ENCODE measurements at regions not wholly inside any gene's neighbourhood (a gene's known extent, or its start where the extent isn't known, plus 50 kb on each side); places are given as distances from the start of the nearest gene placed in this dataset.
"Not testable (repeated sequence)": the region's sequence is repeated elsewhere in the genome, so short reads cannot be mapped to it uniquely, and the experiment has no call there.

GRCh38 chr4:184335520-184335919 lies 117.8 kb upstream of the ENPP6 start:
- no peaks in the 10 kb centered on the region for H3K27me3 ChIP-seq (ENCODE audit: control insufficient read depth in 2 of 2, insufficient read depth in 2 of 2, low read length in 2 of 2)
- no peaks in the 10 kb centered on the region for H3K36me3 ChIP-seq (ENCODE audit: control insufficient read depth in 2 of 2, insufficient read depth in 2 of 2, low read length in 2 of 2)
- H3K9ac ChIP-seq (ENCODE audit: low read depth in 1 of 2, low read length in 2 of 2), result no peak overlapping the region
- H3K27ac ChIP-seq (ENCODE audit: low read depth in 2 of 2, low read length in 2 of 2), result no peak overlapping the region
- H3K4me3 ChIP-seq (ENCODE audit: low read length in 2 of 2), result no peak overlapping the region
- peaks cover 2 to 9% of the 10 kb centered on the region in 2 donors for H3K4me1 ChIP-seq (ENCODE audit: control insufficient read depth in 2 of 2, insufficient read depth in 2 of 2, low read length in 2 of 2)
- H3K9me3 ChIP-seq (ENCODE audit: control insufficient read depth in 2 of 2, low read length in 2 of 2), result peaks cover 0 to 3% of the 10 kb centered on the region in 2 donors

- peaks cover 5 to 16% of the 10 kb centered on the region in 2 donors for H3K4me1 ChIP-seq (ENCODE audit: control insufficient read depth in 2 of 2, insufficient read depth in 2 of 2, low read length in 2 of 2)
- not testable (repeated sequence) for H3K27me3 ChIP-seq (ENCODE audit: control insufficient read depth in 2 of 2, insufficient read depth in 2 of 2, low read length in 2 of 2); H3K36me3 ChIP-seq (ENCODE audit: control insufficient read depth in 2 of 2, insufficient read depth in 2 of 2, low read length in 2 of 2); H3K9me3 ChIP-seq (ENCODE audit: control insufficient read depth in 2 of 2, low read length in 2 of 2); H3K4me3 ChIP-seq (ENCODE audit: low read length in 2 of 2); H3K27ac ChIP-seq (ENCODE audit: low read depth in 2 of 2, low read length in 2 of 2); H3K9ac ChIP-seq (ENCODE audit: low read depth in 1 of 2, low read length in 2 of 2)
Observed at GRCh38 chr4:184333446-184333845, 115.8 kb upstream of the ENPP6 start.

GRCh38 chr4:184331268-184331995 lies 113.8 kb upstream of the ENPP6 start:
- no peaks in the 10 kb centered on the region for H3K27me3 ChIP-seq (ENCODE audit: control insufficient read depth in 2 of 2, insufficient read depth in 2 of 2, low read length in 2 of 2)
- peak overlapping the region; percentile 65 to 71 for H3K27ac ChIP-seq (ENCODE audit: low read depth in 2 of 2, low read length in 2 of 2)
- no peak overlapping the region for H3K4me3 ChIP-seq (ENCODE audit: low read length in 2 of 2)
- no peaks in the 10 kb centered on the region for H3K36me3 ChIP-seq (ENCODE audit: control insufficient read depth in 2 of 2, insufficient read depth in 2 of 2, low read length in 2 of 2)
- H3K9me3 ChIP-seq (ENCODE audit: control insufficient read depth in 2 of 2, low read length in 2 of 2), result no peaks in the 10 kb centered on the region
- H3K9ac ChIP-seq (ENCODE audit: low read depth in 1 of 2, low read length in 2 of 2), result peak overlapping the region in 1 of 2 donors; percentile 9
- peaks cover 8 to 16% of the 10 kb centered on the region in 2 donors for H3K4me1 ChIP-seq (ENCODE audit: control insufficient read depth in 2 of 2, insufficient read depth in 2 of 2, low read length in 2 of 2)

- H3K9ac ChIP-seq (ENCODE audit: low read depth in 1 of 2, low read length in 2 of 2), result not testable (repeated sequence)
- peaks cover 8 to 16% of the 10 kb centered on the region in 2 donors for H3K4me1 ChIP-seq (ENCODE audit: control insufficient read depth in 2 of 2, insufficient read depth in 2 of 2, low read length in 2 of 2)
- peak overlapping the region; percentile 65 to 71 for H3K27ac ChIP-seq (ENCODE audit: low read depth in 2 of 2, low read length in 2 of 2)
Observed at GRCh38 chr4:184330517-184331094, 112.9 kb upstream of the ENPP6 start.

GRCh38 chr4:184329659-184330400 lies 112.2 kb upstream of the ENPP6 start:
- H3K4me3 ChIP-seq (ENCODE audit: low read length in 2 of 2), result no peak overlapping the region
- no peaks in the 10 kb centered on the region for H3K27me3 ChIP-seq (ENCODE audit: control insufficient read depth in 2 of 2, insufficient read depth in 2 of 2, low read length in 2 of 2)
- no peak overlapping the region for H3K9ac ChIP-seq (ENCODE audit: low read depth in 1 of 2, low read length in 2 of 2)
- no peaks in the 10 kb centered on the region for H3K9me3 ChIP-seq (ENCODE audit: control insufficient read depth in 2 of 2, low read length in 2 of 2)
- no peaks in the 10 kb centered on the region for H3K36me3 ChIP-seq (ENCODE audit: control insufficient read depth in 2 of 2, insufficient read depth in 2 of 2, low read length in 2 of 2)
- peak overlapping the region; percentile 24 to 25 for H3K27ac ChIP-seq (ENCODE audit: low read depth in 2 of 2, low read length in 2 of 2)
- H3K4me1 ChIP-seq (ENCODE audit: control insufficient read depth in 2 of 2, insufficient read depth in 2 of 2, low read length in 2 of 2), result peaks cover 8 to 16% of the 10 kb centered on the region in 2 donors

More at GRCh38 chr4:184330517-184331094, 112.9 kb upstream of the ENPP6 start:
- not testable (repeated sequence) for H3K9me3 ChIP-seq (ENCODE audit: control insufficient read depth in 2 of 2, low read length in 2 of 2); H3K36me3 ChIP-seq (ENCODE audit: control insufficient read depth in 2 of 2, insufficient read depth in 2 of 2, low read length in 2 of 2); H3K4me3 ChIP-seq (ENCODE audit: low read length in 2 of 2); H3K27me3 ChIP-seq (ENCODE audit: control insufficient read depth in 2 of 2, insufficient read depth in 2 of 2, low read length in 2 of 2)

- Histone ChIP-seq H3K4me1 (ENCODE audit: control insufficient read depth in 2 of 2, insufficient read depth in 2 of 2, low read length in 2 of 2) (peaks cover 8 to 16% of the 10 kb centered on the region in 2 donors), H3K9me3 (ENCODE audit: control insufficient read depth in 2 of 2, low read length in 2 of 2) (no peaks in the 10 kb centered on the region), H3K9ac (ENCODE audit: low read depth in 1 of 2, low read length in 2 of 2) (no peak overlapping the region), H3K27ac (ENCODE audit: low read depth in 2 of 2, low read length in 2 of 2) (peak overlapping the region; percentile 24 to 25), H3K36me3 (ENCODE audit: control insufficient read depth in 2 of 2, insufficient read depth in 2 of 2, low read length in 2 of 2) (no peaks in the 10 kb centered on the region), H3K4me3 (ENCODE audit: low read length in 2 of 2) (no peak overlapping the region), H3K27me3 (ENCODE audit: control insufficient read depth in 2 of 2, insufficient read depth in 2 of 2, low read length in 2 of 2) (no peaks in the 10 kb centered on the region)
Observed at GRCh38 chr4:184329235-184329634, 111.6 kb upstream of the ENPP6 start.

GRCh38 chr4:184328022-184328736 lies 110.5 kb upstream of the ENPP6 start:
- Histone ChIP-seq H3K27me3 (ENCODE audit: control insufficient read depth in 2 of 2, insufficient read depth in 2 of 2, low read length in 2 of 2) (no peaks in the 10 kb centered on the region), H3K36me3 (ENCODE audit: control insufficient read depth in 2 of 2, insufficient read depth in 2 of 2, low read length in 2 of 2) (no peaks in the 10 kb centered on the region), H3K4me3 (ENCODE audit: low read length in 2 of 2) (no peak overlapping the region), H3K9me3 (ENCODE audit: control insufficient read depth in 2 of 2, low read length in 2 of 2) (no peaks in the 10 kb centered on the region), H3K27ac (ENCODE audit: low read depth in 2 of 2, low read length in 2 of 2) (no peak overlapping the region), H3K4me1 (ENCODE audit: control insufficient read depth in 2 of 2, insufficient read depth in 2 of 2, low read length in 2 of 2) (peaks cover 8 to 16% of the 10 kb centered on the region in 2 donors), H3K9ac (ENCODE audit: low read depth in 1 of 2, low read length in 2 of 2) (no peak overlapping the region)

GRCh38 chr4:184324939-184325477 lies 107.3 kb upstream of the ENPP6 start:
- Histone ChIP-seq H3K27ac (ENCODE audit: low read depth in 2 of 2, low read length in 2 of 2) (no peak overlapping the region), H3K36me3 (ENCODE audit: control insufficient read depth in 2 of 2, insufficient read depth in 2 of 2, low read length in 2 of 2) (no peaks in the 10 kb centered on the region), H3K4me3 (ENCODE audit: low read length in 2 of 2) (no peak overlapping the region), H3K9ac (ENCODE audit: low read depth in 1 of 2, low read length in 2 of 2) (no peak overlapping the region), H3K4me1 (ENCODE audit: control insufficient read depth in 2 of 2, insufficient read depth in 2 of 2, low read length in 2 of 2) (peaks cover 3 to 5% of the 10 kb centered on the region in 2 donors), H3K27me3 (ENCODE audit: control insufficient read depth in 2 of 2, insufficient read depth in 2 of 2, low read length in 2 of 2) (no peaks in the 10 kb centered on the region), H3K9me3 (ENCODE audit: control insufficient read depth in 2 of 2, low read length in 2 of 2) (no peaks in the 10 kb centered on the region)

GRCh38 chr4:184322328-184323025 lies 104.8 kb upstream of the ENPP6 start:
- Histone ChIP-seq H3K9ac (ENCODE audit: low read depth in 1 of 2, low read length in 2 of 2) (no peak overlapping the region), H3K4me3 (ENCODE audit: low read length in 2 of 2) (no peak overlapping the region), H3K9me3 (ENCODE audit: control insufficient read depth in 2 of 2, low read length in 2 of 2) (no peaks in the 10 kb centered on the region), H3K27me3 (ENCODE audit: control insufficient read depth in 2 of 2, insufficient read depth in 2 of 2, low read length in 2 of 2) (no peaks in the 10 kb centered on the region), H3K36me3 (ENCODE audit: control insufficient read depth in 2 of 2, insufficient read depth in 2 of 2, low read length in 2 of 2) (no peaks in the 10 kb centered on the region), H3K4me1 (ENCODE audit: control insufficient read depth in 2 of 2, insufficient read depth in 2 of 2, low read length in 2 of 2) (no peaks in the 10 kb centered on the region), H3K27ac (ENCODE audit: low read depth in 2 of 2, low read length in 2 of 2) (no peak overlapping the region)
